ENCODE measurements at regions not wholly inside any gene's neighbourhood (a gene's known extent, or its start where the extent isn't known, plus 50 kb on each side); places are given as distances from the start of the nearest gene placed in this dataset.

- no peak for DNase-seq
Measured at GRCh38 chr21:18460979-18461378, 57.4 kb upstream of the TMPRSS15 start.

- DNase-seq, result no peak
Measured at GRCh38 chr21:18461743-18462142, 58.2 kb upstream of the TMPRSS15 start.

GRCh38 chr21:18467715-18468114 lies 64.1 kb upstream of the TMPRSS15 start:
- no peak for DNase-seq

- no peak for DNase-seq
Measured at GRCh38 chr21:18468790-18469189, 65.2 kb upstream of the TMPRSS15 start.

- DNase-seq, result no peak
Measured at GRCh38 chr21:18476639-18477038, 73.1 kb upstream of the TMPRSS15 start.

- no peak for DNase-seq
Measured at GRCh38 chr21:18477043-18477442, 73.5 kb upstream of the TMPRSS15 start.

GRCh38 chr21:18478513-18478912 lies 74.9 kb upstream of the TMPRSS15 start:
- no peak for DNase-seq

- DNase-seq, result no peak
Measured at GRCh38 chr21:18488252-18488651, 84.7 kb upstream of the TMPRSS15 start.

GRCh38 chr21:18493422-18493821 lies 89.8 kb upstream of the TMPRSS15 start:
- DNase-seq, result no peak

GRCh38 chr21:18495523-18495922 lies 91.9 kb upstream of the TMPRSS15 start:
- no peak for DNase-seq

- no peak for DNase-seq
Measured at GRCh38 chr21:18498431-18498830, 94.8 kb upstream of the TMPRSS15 start.

- DNase-seq, result peak in 1 of 2 donors; percentile 1
Measured at GRCh38 chr21:18499761-18500376, 96.3 kb upstream of the TMPRSS15 start.

GRCh38 chr21:18518054-18518481 lies 114.5 kb upstream of the TMPRSS15 start:
- no peak for DNase-seq

GRCh38 chr21:18521204-18521603 lies 117.6 kb upstream of the TMPRSS15 start:
- no peak for DNase-seq

- peak in 1 of 2 donors; percentile 18 for DNase-seq
Measured at GRCh38 chr21:18522181-18522972, 118.8 kb upstream of the TMPRSS15 start.

GRCh38 chr21:18524097-18524880 lies 120.7 kb upstream of the TMPRSS15 start:
- no peak for DNase-seq

- peak in 1 of 2 donors; percentile 7 for DNase-seq
Measured at GRCh38 chr21:18529254-18529653, 125.7 kb upstream of the TMPRSS15 start.

GRCh38 chr21:18542081-18542480 lies 138.5 kb upstream of the TMPRSS15 start:
- no peak for DNase-seq

GRCh38 chr21:18545908-18546307 lies 142.3 kb upstream of the TMPRSS15 start:
- no peak for DNase-seq

GRCh38 chr21:18547347-18547746 lies 143.8 kb upstream of the TMPRSS15 start:
- DNase-seq, result no peak

- no peak for DNase-seq
Measured at GRCh38 chr21:18548249-18548648, 144.7 kb upstream of the TMPRSS15 start.

GRCh38 chr21:18549214-18549905 lies 145.8 kb upstream of the TMPRSS15 start:
- no peak for DNase-seq

GRCh38 chr21:18550361-18550760 lies 146.8 kb upstream of the TMPRSS15 start:
- DNase-seq, result no peak

Measured in hippocampal formation (tissue), 2 donors.